ENCODE measurements at regions not wholly inside any gene's neighbourhood (a gene's known extent, or its start where the extent isn't known, plus 50 kb on each side); places are given as distances from the start of the nearest gene placed in this dataset.
A peak's percentile ranks its signal among the peaks of the same experiment; 100 is the strongest.

DNA sequence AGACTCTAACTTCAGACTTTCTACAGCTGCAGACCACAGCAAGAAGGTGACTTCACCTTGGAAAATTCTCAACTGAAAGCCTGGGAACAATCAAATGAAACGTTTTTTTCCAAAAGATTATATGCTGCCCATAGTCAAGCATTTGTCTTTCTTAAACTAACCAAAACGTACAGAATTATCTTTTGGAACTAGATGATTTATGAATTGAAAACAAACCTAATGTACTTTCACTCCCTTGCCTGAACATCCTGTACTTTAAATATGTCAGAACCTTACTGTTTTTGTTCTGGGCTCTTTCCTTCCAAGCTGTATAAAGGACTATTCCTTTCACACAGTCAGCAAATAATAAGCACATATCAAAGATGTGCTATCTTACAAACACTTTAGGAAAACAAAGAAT lies 62.4 kb upstream of the TNFAIP3 start:
- Histone ChIP-seq H3K27me3 (no peaks in the 10 kb centered on the region), H3K4me1 (no peaks in the 10 kb centered on the region), H3F3A (ENCODE audit: low read depth) (no peaks in the 10 kb centered on the region), H3K36me3 (no peaks in the 10 kb centered on the region), H3K27ac (no peak overlapping the region), H3K4me3 (no peak overlapping the region), H3K9ac (no peak overlapping the region), H2AFZ (replicated peaks) (no peak overlapping the region), H3K9me3 (ENCODE audit: low read depth) (no peaks in the 10 kb centered on the region), H3K4me2 (no peak overlapping the region), H4K20me1 (ENCODE audit: low read depth) (no peaks in the 10 kb centered on the region), H3K79me2 (ENCODE audit: low read depth) (no peaks in the 10 kb centered on the region)
- TF ChIP-seq, protein P1, sequence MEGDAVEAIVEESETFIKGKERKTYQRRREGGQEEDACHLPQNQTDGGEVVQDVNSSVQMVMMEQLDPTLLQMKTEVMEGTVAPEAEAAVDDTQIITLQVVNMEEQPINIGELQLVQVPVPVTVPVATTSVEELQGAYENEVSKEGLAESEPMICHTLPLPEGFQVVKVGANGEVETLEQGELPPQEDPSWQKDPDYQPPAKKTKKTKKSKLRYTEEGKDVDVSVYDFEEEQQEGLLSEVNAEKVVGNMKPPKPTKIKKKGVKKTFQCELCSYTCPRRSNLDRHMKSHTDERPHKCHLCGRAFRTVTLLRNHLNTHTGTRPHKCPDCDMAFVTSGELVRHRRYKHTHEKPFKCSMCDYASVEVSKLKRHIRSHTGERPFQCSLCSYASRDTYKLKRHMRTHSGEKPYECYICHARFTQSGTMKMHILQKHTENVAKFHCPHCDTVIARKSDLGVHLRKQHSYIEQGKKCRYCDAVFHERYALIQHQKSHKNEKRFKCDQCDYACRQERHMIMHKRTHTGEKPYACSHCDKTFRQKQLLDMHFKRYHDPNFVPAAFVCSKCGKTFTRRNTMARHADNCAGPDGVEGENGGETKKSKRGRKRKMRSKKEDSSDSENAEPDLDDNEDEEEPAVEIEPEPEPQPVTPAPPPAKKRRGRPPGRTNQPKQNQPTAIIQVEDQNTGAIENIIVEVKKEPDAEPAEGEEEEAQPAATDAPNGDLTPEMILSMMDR (IDR thresholded peaks at IDR 0.05): no peak
- TF ChIP-seq EZH2phosphoT487 (IDR thresholded peaks at IDR 0.05): no peak
- no peak for TF ChIP-seq EZH2 (IDR thresholded peaks at IDR 0.05)
- no peak overlapping the region for H3K4me3 Mint-ChIP-seq
- H3K4me1 Mint-ChIP-seq: peaks cover 5% of the 10 kb centered on the region
- DNase-seq (ENCODE audit: low spot score): no peak
- no peaks in the 10 kb centered on the region for H3K27me3 Mint-ChIP-seq (ENCODE audit: insufficient read depth, low read depth)
- H3K27ac Mint-ChIP-seq: no peak overlapping the region
- H3K36me3 Mint-ChIP-seq: no peaks in the 10 kb centered on the region
- H3K9me3 Mint-ChIP-seq: no peaks in the 10 kb centered on the region

DNA sequence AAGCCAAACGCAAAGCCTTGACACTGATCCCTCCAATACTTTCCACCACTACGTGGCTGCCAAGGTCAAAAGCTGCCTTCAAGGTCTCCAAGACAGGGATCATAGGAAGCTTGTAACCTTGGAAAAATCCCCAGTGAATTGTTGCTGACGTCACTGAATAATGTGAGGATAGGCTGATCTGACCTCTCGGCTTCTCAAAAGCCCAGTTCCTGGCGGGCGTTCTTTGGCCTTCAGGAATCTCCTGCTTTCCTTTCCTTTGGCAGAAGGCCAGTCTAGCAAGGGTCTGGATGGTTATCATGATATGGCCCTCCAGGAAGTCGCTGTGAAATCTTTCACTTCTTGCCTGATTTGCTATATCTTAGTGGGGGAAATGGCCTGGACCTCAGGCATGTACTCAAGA lies 61.4 kb upstream of the TNFAIP3 start:
- Histone ChIP-seq H3K4me2 (no peak overlapping the region), H3K9ac (no peak overlapping the region), H3K36me3 (no peaks in the 10 kb centered on the region), H3K79me2 (ENCODE audit: low read depth) (no peaks in the 10 kb centered on the region), H3K27me3 (no peaks in the 10 kb centered on the region), H3K27ac (no peak overlapping the region), H3K9me3 (ENCODE audit: low read depth) (no peaks in the 10 kb centered on the region), H4K20me1 (ENCODE audit: low read depth) (no peaks in the 10 kb centered on the region), H3F3A (ENCODE audit: low read depth) (no peaks in the 10 kb centered on the region), H3K4me1 (no peaks in the 10 kb centered on the region), H2AFZ (replicated peaks) (no peak overlapping the region), H3K4me3 (no peak overlapping the region)
- TF ChIP-seq EZH2 (IDR thresholded peaks at IDR 0.05) (no peak), EZH2phosphoT487 (IDR thresholded peaks at IDR 0.05) (no peak)
- TF ChIP-seq, protein P1 (IDR thresholded peaks at IDR 0.05): no peak
- Mint-ChIP-seq H3K9me3 (no peaks in the 10 kb centered on the region), H3K36me3 (no peaks in the 10 kb centered on the region), H3K4me1 (peaks cover 5% of the 10 kb centered on the region), H3K27ac (no peak overlapping the region), H3K27me3 (ENCODE audit: insufficient read depth, low read depth) (no peaks in the 10 kb centered on the region), H3K4me3 (no peak overlapping the region)
- no peak for DNase-seq (ENCODE audit: low spot score)

DNA sequence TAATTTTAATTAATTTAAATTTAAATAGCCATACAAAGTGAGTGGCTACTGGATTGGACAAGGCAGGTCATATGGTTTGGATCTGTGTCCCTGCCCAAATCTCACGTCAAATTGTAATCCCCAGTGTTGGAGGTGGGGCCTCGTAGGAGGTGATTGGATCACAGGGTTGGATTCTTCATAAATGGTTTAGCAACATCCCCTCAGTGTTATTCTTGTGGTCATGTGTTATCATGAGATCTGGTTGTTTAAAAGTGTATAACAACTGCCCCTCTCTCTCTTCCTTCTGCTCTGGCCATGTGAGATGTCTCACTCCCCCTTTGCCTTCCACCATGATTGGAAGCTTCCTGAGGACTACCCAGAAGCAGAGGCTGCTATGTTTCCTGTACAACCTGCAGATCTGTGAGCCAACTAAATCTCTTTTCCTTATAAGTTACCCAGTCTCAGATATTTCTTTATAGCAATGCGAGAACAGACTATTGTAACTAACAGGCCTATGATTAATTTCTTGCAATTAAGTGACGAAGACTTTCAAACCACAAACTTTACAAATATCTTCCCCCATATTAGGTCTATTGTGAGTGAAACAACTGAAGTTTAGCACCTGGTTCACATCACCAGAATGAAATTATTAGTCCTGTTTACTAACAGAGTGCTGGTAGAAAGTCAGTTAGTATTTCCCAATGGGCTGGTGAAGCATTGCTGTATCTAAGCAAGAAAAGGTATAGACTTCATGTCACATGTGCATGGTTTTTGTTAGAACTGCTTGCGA lies 60.0 kb upstream of the TNFAIP3 start:
- Mint-ChIP-seq H3K4me3 (peak overlapping the region; percentile 33), H3K27ac (no peak overlapping the region), H3K9me3 (no peaks in the 10 kb centered on the region), H3K4me1 (peaks cover 10% of the 10 kb centered on the region), H3K36me3 (no peaks in the 10 kb centered on the region), H3K27me3 (ENCODE audit: insufficient read depth, low read depth) (no peaks in the 10 kb centered on the region)
- Histone ChIP-seq H3K79me2 (ENCODE audit: low read depth) (no peaks in the 10 kb centered on the region), H3K4me1 (no peaks in the 10 kb centered on the region), H3F3A (ENCODE audit: low read depth) (no peaks in the 10 kb centered on the region), H3K27me3 (no peaks in the 10 kb centered on the region), H4K20me1 (ENCODE audit: low read depth) (no peaks in the 10 kb centered on the region), H2AFZ (replicated peaks) (no peak overlapping the region), H3K9ac (no peak overlapping the region), H3K9me3 (ENCODE audit: low read depth) (no peaks in the 10 kb centered on the region), H3K27ac (no peak overlapping the region), H3K36me3 (no peaks in the 10 kb centered on the region), H3K4me2 (no peak overlapping the region), H3K4me3 (no peak overlapping the region)
- DNase-seq (ENCODE audit: low spot score): no peak
- no peak for TF ChIP-seq EZH2phosphoT487 (IDR thresholded peaks at IDR 0.05)
- TF ChIP-seq, protein P1 (IDR thresholded peaks at IDR 0.05): no peak
- TF ChIP-seq EZH2 (IDR thresholded peaks at IDR 0.05): no peak

Measured in neural progenitor cell (in vitro differentiated cells).